Upper lobe of left lung (tissue), 6 donors: ENCODE measurements at regions not wholly inside any gene's neighbourhood (a gene's known extent, or its start where the extent isn't known, plus 50 kb on each side); places are given as distances from the start of the nearest gene placed in this dataset.

Experiments
- ATAC-seq, 2 donors: fragments of 200-7000 bp; cut with Tn5 transposase; one replicate each; pipeline ENCODE4 v1.9.1; 2022; ENCODE audit warnings: mild to moderate bottlenecking in 2 of 2, moderate library complexity in 2 of 2; ENCODE audit not compliant: low FRiP score in 2 of 2
- DNase-seq, 2 donors: peaks; one replicate each; pipeline ENCODE4 v3.0.0-alpha.2; 2019 to 2020
- H3K27ac ChIP-seq, 4 donors: fragments of 200-600 bp; sonication (generic); one replicate each; pipeline ENCODE4 v1.5.1; 2016 to 2019
- H3K27me3 ChIP-seq, 4 donors: fragments of 200-600 bp; sonication (generic); one replicate each; pipeline ENCODE4 v1.5.1; 2017 to 2019
- H3K36me3 ChIP-seq, 4 donors: fragments of 200-600 bp; sonication (generic); one replicate each; pipeline ENCODE4 v1.5.1; 2016 to 2019
- H3K4me1 ChIP-seq, 4 donors: fragments of 200-600 bp; sonication (generic); one replicate each; pipeline ENCODE4 v1.5.1; 2018 to 2019
- H3K4me3 ChIP-seq, 4 donors: fragments of 200-600 bp; sonication (generic); one replicate each; pipeline ENCODE4 v1.5.1; 2017 to 2019; ENCODE audit warnings: mild to moderate bottlenecking in 2 of 4, moderate library complexity in 1 of 4
- H3K9me3 ChIP-seq, 4 donors: fragments of 200-600 bp; sonication (generic); one replicate each; pipeline ENCODE4 v1.5.1; 2018 to 2019
- CTCF ChIP-seq, 6 experiments: fragments of 450-650 bp in 4 of 6; fragments of 200-600 bp in 2 of 6; sonication (generic) in 2 of 6; IDR thresholded peaks; one replicate each; pipeline ENCODE4 v1.5.1; 2016 to 2019; ENCODE audit warnings: antibody characterized with exemption in 6 of 6
- EP300 ChIP-seq, 4 donors: sonication (generic); formaldehyde crosslinking; IDR thresholded peaks; one replicate each; pipeline ENCODE4 v1.5.1; 2017; ENCODE audit warnings: antibody characterized with exemption in 4 of 4, control low read depth in 2 of 4
- POLR2A ChIP-seq, 4 donors: fragments of 450-650 bp; IDR thresholded peaks; one replicate each; pipeline ENCODE4 v1.5.1; 2016 to 2017; ENCODE audit warnings: antibody characterized with exemption in 4 of 4, mild to moderate bottlenecking in 2 of 4
- POLR2AphosphoS5 ChIP-seq, 2 donors: sonication (generic); formaldehyde crosslinking; IDR thresholded peaks; one replicate each; pipeline ENCODE4 v1.5.1; 2017; ENCODE audit warnings: antibody characterized with exemption in 2 of 2
- WGBS, 2 donors: methylation state at CpG; one replicate each; pipeline ENCODE4 v1.1.5; 2017 to 2018; 5-methylcytosine and 5-hydroxymethylcytosine counted together
- donor health status: DM: no; HTN: no; CAD: no; lungs with moderate emphysema.
- donor health status: DM: no; HTN: yes; CAD: no; lungs with severe emphysema.

GRCh38 chr16:51820176-51820575 lies 669.1 kb upstream of the SALL1 start:
- Histone ChIP-seq H3K4me3 (no peak overlapping the region), H3K27ac (no peak overlapping the region), H3K27me3 (no peaks in the 10 kb centered on the region), H3K36me3 (no peaks in the 10 kb centered on the region), H3K9me3 (no peaks in the 10 kb centered on the region), H3K4me1 (no peaks in the 10 kb centered on the region)
- DNase-seq: no peak
- WGBS, 2 donors: 35 to 44% methylated on average over 4 of the region's 4 CpGs
- no peak for TF ChIP-seq CTCF (IDR thresholded peaks at IDR 0.05)
- TF ChIP-seq EP300 (IDR thresholded peaks at IDR 0.05): no peak
- TF ChIP-seq POLR2AphosphoS5 (IDR thresholded peaks at IDR 0.05): no peak
- TF ChIP-seq POLR2A (IDR thresholded peaks at IDR 0.05): no peak
- ATAC-seq: no peak

GRCh38 chr16:51818342-51818944 lies 667.4 kb upstream of the SALL1 start:
- TF ChIP-seq POLR2AphosphoS5 (IDR thresholded peaks at IDR 0.05): no peak
- TF ChIP-seq CTCF (IDR thresholded peaks at IDR 0.05): peak in 5 of 6 experiments; percentile 32 to 42 (median 39)
- Histone ChIP-seq H3K4me3 (no peak overlapping the region), H3K4me1 (no peaks in the 10 kb centered on the region), H3K9me3 (no peaks in the 10 kb centered on the region), H3K36me3 (no peaks in the 10 kb centered on the region), H3K27ac (no peak overlapping the region), H3K27me3 (no peaks in the 10 kb centered on the region)
- ATAC-seq (no peak), DNase-seq (no peak)
- WGBS, 2 donors: 31 to 42% methylated on average over 4 of the region's 4 CpGs

GRCh38 chr16:51816929-51817328 lies 665.9 kb upstream of the SALL1 start:
- no peaks in the 10 kb centered on the region for H3K36me3 ChIP-seq
- no peak overlapping the region for H3K27ac ChIP-seq

GRCh38 chr16:51815523-51815922 lies 664.5 kb upstream of the SALL1 start:
- H3K9me3 ChIP-seq: no peaks in the 10 kb centered on the region
- 54 to 71% methylated on average over 3 of the region's 3 CpGs for WGBS, 2 donors
- H3K4me3 ChIP-seq: no peak overlapping the region
- DNase-seq (no peak), ATAC-seq (no peak)
- no peaks in the 10 kb centered on the region for H3K27me3 ChIP-seq
- H3K27ac ChIP-seq: no peak overlapping the region
- H3K36me3 ChIP-seq: no peaks in the 10 kb centered on the region
- H3K4me1 ChIP-seq: no peaks in the 10 kb centered on the region
- TF ChIP-seq EP300 (IDR thresholded peaks at IDR 0.05) (no peak), POLR2AphosphoS5 (IDR thresholded peaks at IDR 0.05) (no peak), POLR2A (IDR thresholded peaks at IDR 0.05) (no peak), CTCF (IDR thresholded peaks at IDR 0.05) (no peak)

More at GRCh38 chr16:51816929-51817328, 665.9 kb upstream of the SALL1 start:
- no peak for ATAC-seq
- Histone ChIP-seq H3K9me3 (no peaks in the 10 kb centered on the region), H3K4me1 (no peaks in the 10 kb centered on the region), H3K4me3 (no peak overlapping the region), H3K27me3 (no peaks in the 10 kb centered on the region)
- TF ChIP-seq EP300 (IDR thresholded peaks at IDR 0.05): no peak
- no peak for DNase-seq

GRCh38 chr16:51814617-51815016 lies 663.5 kb upstream of the SALL1 start:
- no peak overlapping the region for H3K4me3 ChIP-seq
- H3K36me3 ChIP-seq: no peaks in the 10 kb centered on the region
- TF ChIP-seq CTCF (IDR thresholded peaks at IDR 0.05): no peak
- 29 to 33% methylated on average over 3 of the region's 3 CpGs for whole genome bisulfite sequencing, 2 donors
- DNase-seq (no peak), ATAC-seq (no peak)
- no peaks in the 10 kb centered on the region for H3K9me3 ChIP-seq
- H3K4me1 ChIP-seq: no peaks in the 10 kb centered on the region
- no peaks in the 10 kb centered on the region for H3K27me3 ChIP-seq
- H3K27ac ChIP-seq: no peak overlapping the region
